HG02852 (cell line): ENCODE measurements at regions not wholly inside any gene's neighbourhood (a gene's known extent, or its start where the extent isn't known, plus 50 kb on each side); places are given as distances from the start of the nearest gene placed in this dataset.
"Not testable (repeated sequence)": the region's sequence is repeated elsewhere in the genome, so short reads cannot be mapped to it uniquely, and the experiment has no call there.

Source experiments
- ATAC-seq: cut with Tn5 transposase; IDR thresholded peaks from one replicate; pipeline ENCODE4 v1.9.1; 2021; ENCODE audit warnings: mild to moderate bottlenecking, moderate library complexity; ENCODE audit not compliant: unreplicated experiment

DNA sequence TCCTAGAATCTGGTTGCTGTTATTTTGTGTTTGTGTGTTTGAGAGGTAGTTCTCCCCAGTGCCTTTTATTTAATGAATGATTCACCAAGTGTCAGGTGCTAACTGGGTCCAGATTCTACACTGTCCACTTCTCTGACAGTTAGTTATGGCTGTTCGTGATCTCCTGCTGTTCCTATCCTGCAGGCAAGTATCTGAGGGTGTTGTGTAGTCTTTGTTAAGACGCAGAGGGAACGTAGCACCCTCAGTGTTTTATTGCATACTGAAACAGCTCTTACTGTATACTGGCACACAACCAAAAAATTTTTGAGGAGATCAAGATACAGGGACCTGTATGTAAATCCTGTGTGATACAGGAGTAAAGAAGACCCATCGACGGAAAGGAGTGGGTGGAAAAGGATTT, 1271.3 kb downstream of the ROBO1 start:
- ATAC-seq: no peak

DNA sequence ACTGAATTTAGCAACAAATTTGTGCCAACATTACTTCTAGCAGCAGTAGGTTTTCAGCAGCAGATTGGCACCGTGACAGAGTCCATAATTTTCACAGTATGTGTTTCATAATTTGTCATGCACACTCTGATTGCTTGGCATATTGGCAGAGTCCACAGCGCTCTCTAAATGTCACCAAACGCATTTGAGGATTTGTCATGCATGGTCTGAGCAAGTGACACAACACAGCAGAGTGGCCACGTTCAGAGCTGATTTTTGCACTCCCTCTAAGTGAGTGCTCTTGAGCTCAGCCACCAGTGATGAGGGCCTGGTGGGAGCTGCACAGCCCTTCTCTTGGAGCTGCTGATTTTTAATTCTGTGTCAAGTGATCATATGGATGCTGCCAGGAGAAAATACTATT, 1270.8 kb downstream of the ROBO1 start:
- no peak for ATAC-seq

DNA sequence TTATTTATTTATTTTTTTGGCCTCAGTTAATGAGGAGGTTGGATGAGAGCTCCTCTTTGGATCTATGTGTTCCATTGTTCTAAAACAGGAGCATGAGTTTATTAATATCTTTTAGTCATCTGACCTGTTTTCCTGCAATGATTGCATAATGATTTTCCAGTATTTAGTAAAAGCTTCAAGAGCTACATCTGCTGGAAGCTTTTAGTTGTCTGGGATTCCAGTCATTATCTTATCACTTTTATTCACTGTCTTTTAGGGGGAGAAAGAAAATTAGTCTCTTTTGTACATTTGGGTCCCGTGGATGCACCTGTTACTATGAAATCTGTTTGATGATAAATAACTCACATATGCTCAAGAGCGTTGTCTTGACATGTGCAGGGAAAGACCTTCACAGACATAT, 1270.0 kb downstream of the ROBO1 start:
- ATAC-seq: no peak

DNA sequence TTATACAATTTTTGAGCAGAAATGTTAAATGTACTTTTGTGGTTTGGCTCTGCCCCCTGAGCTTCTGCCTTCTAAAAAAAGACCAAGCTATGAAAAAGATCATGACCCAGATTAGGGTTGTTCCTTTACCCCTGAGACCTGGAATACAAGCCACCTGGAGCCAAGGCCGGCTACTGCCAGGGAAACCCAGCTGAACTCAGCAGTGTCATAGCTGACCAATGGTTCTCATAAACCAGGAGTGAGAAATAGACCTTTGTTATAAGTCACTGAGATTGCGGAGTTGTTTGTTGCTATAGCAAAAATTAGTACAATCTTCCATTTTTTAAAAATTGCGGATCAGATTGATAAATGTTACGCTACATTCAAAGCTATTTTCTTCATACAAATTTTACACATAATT, 1261.7 kb downstream of the ROBO1 start:
- no peak for ATAC-seq

DNA sequence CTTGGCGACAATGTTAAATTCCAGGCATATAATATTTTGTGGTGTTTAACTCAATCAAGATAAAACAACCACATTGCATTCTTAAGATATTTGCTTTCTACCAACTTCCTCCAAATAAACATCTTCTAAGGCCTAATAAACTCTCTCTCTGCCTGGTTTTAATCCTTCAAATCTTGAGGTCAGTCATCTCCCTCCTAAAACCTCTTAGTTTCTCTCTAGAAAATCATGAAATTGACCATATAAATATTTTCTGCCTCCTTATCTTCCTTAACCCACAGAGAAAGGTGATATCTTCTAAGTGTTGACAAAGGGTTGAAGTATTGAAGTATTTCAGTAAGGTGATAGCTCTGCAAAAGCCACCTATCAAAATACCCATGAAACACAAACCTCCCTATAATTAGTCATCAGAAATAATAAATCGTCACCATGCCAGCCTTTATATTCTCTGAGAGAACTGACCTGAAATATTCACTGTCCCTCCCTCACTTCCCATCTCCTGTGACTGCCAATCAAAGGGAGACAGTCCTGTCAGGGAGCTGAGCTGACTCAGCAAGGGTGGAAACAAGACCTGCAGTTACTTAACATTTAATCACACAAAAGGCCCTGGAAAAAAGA, 1261.1 kb downstream of the ROBO1 start:
- no peak for ATAC-seq

DNA sequence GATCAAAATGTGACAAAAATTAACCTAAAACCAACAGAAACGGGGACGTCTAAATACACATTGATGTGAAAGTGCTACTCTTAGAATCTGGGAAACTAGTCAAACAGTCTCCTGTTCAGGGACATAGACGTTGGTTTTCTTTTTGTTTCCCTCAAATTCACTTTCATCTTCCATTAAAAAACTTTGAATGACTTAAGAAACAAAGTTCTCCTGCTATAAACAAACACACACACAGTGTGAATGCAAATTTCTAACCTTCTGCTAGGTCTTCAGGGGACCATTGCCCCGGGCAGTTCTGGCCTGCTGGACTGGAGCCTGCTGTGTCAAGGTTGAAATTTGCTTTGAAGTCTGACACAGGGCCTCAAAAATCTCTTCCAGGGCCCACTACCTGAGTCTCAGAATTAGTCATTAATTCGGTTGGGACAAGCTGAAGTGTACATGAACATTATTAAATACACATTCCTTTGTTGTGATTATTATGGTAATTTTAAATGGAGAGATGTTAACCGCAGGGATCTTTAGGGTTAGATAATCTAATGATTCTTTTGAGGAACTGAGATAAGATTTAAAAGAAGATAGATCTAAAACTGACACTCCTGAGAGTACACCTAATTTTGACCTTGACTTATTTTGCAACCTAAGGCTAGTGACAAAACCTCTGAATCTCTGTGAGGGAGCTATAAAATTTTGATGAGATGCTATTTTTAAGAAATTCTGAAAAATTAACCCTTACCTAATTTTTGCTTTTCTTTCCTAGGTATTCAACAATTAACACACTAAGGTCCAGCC, 1260.4 kb downstream of the ROBO1 start:
- ATAC-seq: no peak

DNA sequence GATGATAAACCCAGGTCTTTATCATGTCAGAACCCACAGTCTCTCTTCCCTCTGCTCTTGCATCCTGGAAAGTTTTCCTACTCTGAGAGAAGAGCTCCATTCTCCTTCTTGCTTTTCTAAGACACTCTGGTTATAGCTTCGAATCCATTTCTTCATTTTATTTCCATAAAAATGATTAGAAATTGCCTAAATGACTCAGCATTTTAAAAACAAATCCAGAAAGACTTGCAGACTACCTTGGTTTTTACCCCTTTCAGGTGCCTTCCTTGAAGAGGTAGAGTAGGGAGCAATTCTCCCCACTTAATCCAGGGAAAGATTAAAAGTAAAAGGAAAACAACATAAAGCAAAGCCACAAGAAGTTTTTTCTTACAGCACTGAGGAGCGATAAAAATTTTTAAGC, 1256.0 kb downstream of the ROBO1 start:
- ATAC-seq: no peak

DNA sequence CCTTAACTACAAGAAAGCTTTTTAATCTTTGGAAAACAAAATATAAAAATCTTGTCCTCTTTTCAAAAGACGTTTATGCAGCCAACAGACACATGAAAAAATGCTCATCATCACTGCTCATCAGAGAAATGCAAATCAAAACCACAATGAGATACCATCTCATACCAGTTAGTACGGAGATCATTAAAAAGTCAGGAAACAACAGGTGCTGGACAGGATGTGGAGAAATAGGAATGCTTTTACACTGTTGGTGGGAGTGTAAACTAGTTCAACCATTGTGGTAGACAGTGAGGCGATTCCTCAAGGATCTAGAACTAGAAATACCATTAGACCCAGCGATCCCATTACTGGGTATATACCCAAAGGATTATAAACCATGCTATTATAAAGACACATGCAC, 1255.0 kb downstream of the ROBO1 start:
- not testable (repeated sequence) for ATAC-seq

DNA sequence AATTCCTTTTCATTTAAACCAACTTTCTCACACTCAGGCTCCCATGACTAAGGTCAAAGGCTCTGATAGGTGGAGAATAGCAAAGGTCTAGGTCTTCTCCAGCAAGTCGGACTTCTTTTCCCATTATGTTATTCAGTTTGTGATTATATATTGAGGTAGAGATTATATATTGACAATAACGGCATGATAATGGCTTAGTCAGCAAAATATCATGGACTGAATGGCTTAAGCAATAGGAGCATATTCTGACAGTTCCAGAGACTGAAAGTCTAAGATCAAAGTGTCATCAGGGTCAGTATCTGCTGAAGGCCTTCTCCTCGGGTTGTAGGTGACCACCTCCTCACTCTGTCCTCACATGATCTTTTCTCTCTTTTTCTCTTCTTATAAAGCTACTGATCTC, 1251.4 kb downstream of the ROBO1 start:
- no peak for ATAC-seq

DNA sequence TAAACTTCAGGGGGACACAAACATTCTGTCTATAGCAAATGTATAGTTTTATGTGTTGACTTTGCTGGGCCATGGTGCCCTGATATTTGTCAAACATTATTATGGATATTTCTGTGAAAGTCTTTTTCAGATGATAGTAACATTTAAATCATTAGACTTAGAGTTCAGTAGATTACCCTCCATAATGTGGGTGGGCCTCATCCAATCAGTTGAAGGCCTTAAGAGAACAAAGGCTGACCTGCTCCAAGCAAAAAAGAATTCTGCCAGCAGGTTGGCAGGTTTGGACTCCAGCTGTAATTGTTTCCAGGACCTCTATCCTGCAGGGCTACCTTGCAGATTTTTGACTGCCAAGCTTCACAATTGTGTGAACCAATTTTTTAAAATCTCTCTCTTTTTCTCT, 1250.9 kb downstream of the ROBO1 start:
- ATAC-seq: no peak

DNA sequence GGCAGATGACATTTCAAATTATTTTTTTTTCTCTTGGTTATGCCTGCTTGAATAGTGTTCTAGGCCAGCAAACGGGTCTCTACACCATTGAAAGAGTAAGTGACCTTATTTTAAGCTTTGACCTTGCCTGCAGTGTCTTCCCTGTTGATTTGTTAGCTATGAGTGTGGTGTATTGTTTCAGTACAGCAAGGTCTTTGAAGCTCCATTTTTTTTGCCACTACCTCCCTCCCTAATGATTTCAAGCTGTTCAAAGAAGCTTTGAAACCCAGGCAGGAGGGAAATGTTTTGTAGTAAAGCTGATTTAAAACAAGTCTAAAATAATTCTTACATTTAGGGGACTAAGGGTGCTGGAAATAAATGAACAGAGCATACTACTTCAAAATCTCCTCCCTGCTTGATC, 1249.8 kb downstream of the ROBO1 start:
- no peak for ATAC-seq

DNA sequence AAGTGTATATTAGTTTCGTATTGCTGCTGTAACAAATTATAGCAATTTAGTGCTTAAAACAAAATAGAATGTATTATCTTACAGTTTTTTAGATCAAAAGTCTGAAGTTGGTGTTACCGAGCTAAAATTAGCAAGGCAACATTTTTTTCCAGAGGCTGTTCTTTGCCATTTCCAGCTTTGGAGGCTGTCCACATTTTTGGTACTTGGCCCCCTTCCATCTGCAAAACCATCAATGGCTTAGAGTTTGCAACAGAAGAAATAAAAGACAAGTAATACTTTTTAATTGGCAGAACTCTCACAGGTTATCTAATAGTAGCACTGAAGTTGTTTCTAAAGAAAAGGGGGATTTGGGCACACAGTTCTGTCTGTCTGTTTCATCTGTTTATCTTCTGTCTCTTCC, 1248.5 kb downstream of the ROBO1 start:
- ATAC-seq: no peak

DNA sequence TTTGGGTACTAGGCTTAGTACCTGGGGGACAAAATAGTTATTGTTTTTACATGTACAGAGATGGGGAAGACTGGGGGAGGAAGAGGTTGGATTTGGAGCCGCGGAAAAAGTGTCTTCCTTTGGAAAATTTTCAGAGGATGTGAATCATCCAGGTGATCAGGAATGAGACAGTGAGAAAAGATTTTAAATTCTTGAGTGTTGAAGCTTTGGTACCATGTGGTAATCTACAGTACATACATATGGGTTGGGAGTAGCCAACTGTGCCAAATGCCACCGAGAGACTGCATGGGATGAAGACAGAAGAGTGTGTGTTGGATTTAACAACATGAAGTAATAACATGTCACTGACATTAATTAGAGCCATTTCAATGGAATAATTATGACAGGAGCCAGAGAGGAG, 1238.2 kb downstream of the ROBO1 start:
- ATAC-seq: no peak

DNA sequence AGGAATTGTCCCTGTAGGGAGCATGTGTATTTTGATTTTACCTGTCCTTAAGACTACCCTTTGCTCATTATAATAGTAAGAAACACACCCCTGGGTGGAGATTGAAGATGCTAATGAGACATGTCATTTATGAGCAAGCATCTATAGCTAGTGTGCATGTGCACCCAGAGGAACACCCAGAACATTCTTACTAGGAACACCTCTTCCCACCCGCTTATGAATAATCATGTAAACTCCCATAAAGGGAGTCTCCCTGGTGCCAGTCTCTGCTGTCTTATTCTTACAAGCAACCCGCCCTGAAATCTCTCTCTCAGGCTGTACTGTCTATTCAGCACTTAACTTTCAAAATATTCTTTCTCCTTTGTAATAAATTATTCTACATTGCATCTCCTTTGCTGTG, 1227.3 kb downstream of the ROBO1 start:
- ATAC-seq: no peak

DNA sequence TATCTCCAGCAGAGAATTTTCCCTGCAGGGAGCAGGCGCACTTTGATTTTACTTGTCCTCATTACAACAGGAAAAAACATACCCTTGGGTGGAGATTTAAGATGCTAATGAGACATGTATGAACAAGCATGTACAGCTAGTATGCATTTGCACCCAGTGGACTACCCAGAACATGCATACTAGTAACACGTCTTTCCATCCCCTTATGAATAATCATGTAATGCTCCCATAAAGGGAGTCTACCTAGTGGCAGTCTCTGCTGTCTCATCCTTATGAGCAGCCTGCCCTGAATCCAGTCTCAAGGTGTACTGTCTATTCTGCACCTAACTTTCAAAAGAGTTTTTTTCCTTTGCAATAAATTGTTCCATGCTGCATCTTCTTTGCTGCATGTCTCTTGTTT, 1222.0 kb downstream of the ROBO1 start:
- no peak for ATAC-seq
